ENCODE measurements at regions not wholly inside any gene's neighbourhood (a gene's known extent, or its start where the extent isn't known, plus 50 kb on each side); places are given as distances from the start of the nearest gene placed in this dataset.

GRCh38 chr13:38191016-38191415, 158.6 kb upstream of the UFM1 start:
- no peak for TF ChIP-seq CTCF (conservative IDR thresholded peaks at IDR 0.05; ENCODE audit: low read depth in 2 of 2)
- no peak for TF ChIP-seq REST (IDR thresholded peaks at IDR 0.05; ENCODE audit: unreplicated experiment)
- no peak for TF ChIP-seq EZH2phosphoT487 (IDR thresholded peaks at IDR 0.05; ENCODE audit: unreplicated experiment)
